Loucy (cell line): ENCODE measurements at regions not wholly inside any gene's neighbourhood (a gene's known extent, or its start where the extent isn't known, plus 50 kb on each side); places are given as distances from the start of the nearest gene placed in this dataset.

Experiments used
- EZH2phosphoT487 ChIP-seq: fragments of 200-600 bp; IDR thresholded peaks from 2 replicates; pipeline ENCODE4 v1.6.1; 2018; ENCODE audit warnings: antibody characterized with exemption, mild to moderate bottlenecking, moderate library complexity, borderline replicate concordance
- TF ChIP-seq, protein P1 (sequence below): fragments of 200-600 bp; sonication (generic); conservative IDR thresholded peaks from 2 replicates; pipeline ENCODE4 v1.5.1; 2014; ENCODE audit warnings: mild to moderate bottlenecking, antibody characterized with exemption, low read length

DNA sequence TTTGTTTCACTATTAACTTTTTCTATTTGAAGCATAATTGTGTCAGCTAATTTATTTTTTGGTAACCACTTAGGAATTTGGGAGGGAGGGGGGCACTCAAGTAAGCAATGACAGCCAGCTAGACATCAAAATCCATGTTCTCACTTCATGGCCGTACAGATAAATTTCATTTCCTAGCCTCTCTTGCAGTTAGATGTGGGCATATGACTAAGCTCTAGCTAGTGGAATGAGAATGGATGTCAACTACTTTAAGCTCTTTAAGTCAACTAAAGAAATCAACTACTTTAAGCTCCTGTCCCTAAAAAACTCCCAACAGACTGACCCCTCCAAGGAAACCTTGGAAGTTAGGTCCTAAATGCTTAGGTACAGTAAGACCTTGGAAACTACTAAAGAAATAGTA, 92.0 kb downstream of the KCNRG start:
- TF ChIP-seq, protein P1, sequence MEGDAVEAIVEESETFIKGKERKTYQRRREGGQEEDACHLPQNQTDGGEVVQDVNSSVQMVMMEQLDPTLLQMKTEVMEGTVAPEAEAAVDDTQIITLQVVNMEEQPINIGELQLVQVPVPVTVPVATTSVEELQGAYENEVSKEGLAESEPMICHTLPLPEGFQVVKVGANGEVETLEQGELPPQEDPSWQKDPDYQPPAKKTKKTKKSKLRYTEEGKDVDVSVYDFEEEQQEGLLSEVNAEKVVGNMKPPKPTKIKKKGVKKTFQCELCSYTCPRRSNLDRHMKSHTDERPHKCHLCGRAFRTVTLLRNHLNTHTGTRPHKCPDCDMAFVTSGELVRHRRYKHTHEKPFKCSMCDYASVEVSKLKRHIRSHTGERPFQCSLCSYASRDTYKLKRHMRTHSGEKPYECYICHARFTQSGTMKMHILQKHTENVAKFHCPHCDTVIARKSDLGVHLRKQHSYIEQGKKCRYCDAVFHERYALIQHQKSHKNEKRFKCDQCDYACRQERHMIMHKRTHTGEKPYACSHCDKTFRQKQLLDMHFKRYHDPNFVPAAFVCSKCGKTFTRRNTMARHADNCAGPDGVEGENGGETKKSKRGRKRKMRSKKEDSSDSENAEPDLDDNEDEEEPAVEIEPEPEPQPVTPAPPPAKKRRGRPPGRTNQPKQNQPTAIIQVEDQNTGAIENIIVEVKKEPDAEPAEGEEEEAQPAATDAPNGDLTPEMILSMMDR, result no peak
- TF ChIP-seq EZH2phosphoT487, result no peak
